GM18861 (cell line): ENCODE measurements at regions not wholly inside any gene's neighbourhood (a gene's known extent, or its start where the extent isn't known, plus 50 kb on each side); places are given as distances from the start of the nearest gene placed in this dataset.

ENCODE experiments used
- ATAC-seq: cut with Tn5 transposase; IDR thresholded peaks from one replicate; pipeline ENCODE4 v1.9.1; 2021; ENCODE audit not compliant: unreplicated experiment

DNA sequence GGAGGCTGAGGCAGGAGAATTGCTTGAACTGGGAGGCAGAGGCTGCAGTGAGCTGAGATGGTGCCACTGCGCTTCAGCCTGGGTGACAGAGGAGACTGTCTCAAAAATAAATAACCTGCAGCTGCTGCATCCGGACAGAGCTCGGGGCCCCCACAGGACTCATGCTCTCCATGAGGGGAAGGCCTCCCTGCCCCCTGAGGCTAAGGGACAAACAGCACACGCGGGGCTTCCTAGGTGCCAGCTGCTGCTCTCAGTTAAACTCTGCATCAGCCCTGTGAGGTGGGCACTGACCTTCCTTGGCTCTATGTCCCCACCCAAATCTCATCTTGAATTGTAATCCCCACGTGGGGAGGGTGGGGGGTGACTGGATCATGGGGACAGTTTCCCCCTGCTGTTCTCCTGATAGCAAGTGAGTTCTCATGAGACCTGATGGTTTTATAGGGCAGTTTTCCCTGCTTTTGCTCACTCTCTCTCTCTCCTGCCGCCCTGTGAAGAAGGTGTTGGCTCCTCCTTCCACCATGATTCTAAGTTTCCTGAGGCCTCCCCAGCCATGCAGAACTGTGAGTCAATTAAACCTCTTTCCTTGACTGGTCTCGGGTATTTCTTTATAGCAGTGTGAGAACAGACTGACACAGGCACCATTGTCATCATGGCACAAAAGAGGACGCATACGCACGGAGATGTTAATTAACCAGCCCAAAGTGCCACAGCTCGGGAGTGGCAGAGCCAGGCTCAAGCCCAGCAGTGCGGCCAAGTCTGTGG, 49.9 kb upstream of the TAF1B start:
- ATAC-seq: no peak
